HuH-7 (cell line): ENCODE measurements at regions not wholly inside any gene's neighbourhood (a gene's known extent, or its start where the extent isn't known, plus 50 kb on each side); places are given as distances from the start of the nearest gene placed in this dataset.
"Not testable (repeated sequence)": the region's sequence is repeated elsewhere in the genome, so short reads cannot be mapped to it uniquely, and the experiment has no call there.

ENCODE experiments used
- DNase-seq: peaks from one replicate; pipeline ENCODE4 v3.0.0; 2011; ENCODE audit warnings: low spot score

- no peak for DNase-seq
Measured at GRCh38 chr3:159727506-159727905, 261.1 kb upstream of the IL12A start.

GRCh38 chr3:159731254-159731653 is 257.4 kb upstream of the IL12A start:
- no peak for DNase-seq

- DNase-seq = no peak
Measured at GRCh38 chr3:159732172-159733111, 256.2 kb upstream of the IL12A start.

- no peak for DNase-seq
Measured at GRCh38 chr3:159733194-159733860, 255.3 kb upstream of the IL12A start.

- no peak for DNase-seq
Measured at GRCh38 chr3:159734681-159735080, 254.0 kb upstream of the IL12A start.

- no peak for DNase-seq
Measured at GRCh38 chr3:159739166-159739565, 249.5 kb upstream of the IL12A start.

GRCh38 chr3:159739969-159740368 is 248.7 kb upstream of the IL12A start:
- no peak for DNase-seq

GRCh38 chr3:159741281-159741680 is 247.4 kb upstream of the IL12A start:
- no peak for DNase-seq

GRCh38 chr3:159748425-159748824 is 240.2 kb upstream of the IL12A start:
- no peak for DNase-seq

GRCh38 chr3:159749406-159749805 is 239.2 kb upstream of the IL12A start:
- DNase-seq = peak; percentile 15

- no peak for DNase-seq
Measured at GRCh38 chr3:159751146-159751545, 237.5 kb upstream of the IL12A start.

GRCh38 chr3:159751752-159752151 is 236.9 kb upstream of the IL12A start:
- no peak for DNase-seq

- not testable (repeated sequence) for DNase-seq
Measured at GRCh38 chr3:159756279-159757207, 232.1 kb upstream of the IL12A start.

- DNase-seq = no peak
Measured at GRCh38 chr3:159757341-159758060, 231.1 kb upstream of the IL12A start.

- DNase-seq = no peak
Measured at GRCh38 chr3:159760046-159760445, 228.6 kb upstream of the IL12A start.

- DNase-seq = no peak
Measured at GRCh38 chr3:159761369-159761768, 227.3 kb upstream of the IL12A start.

- peak; percentile 23 for DNase-seq
Measured at GRCh38 chr3:159761848-159762635, 226.6 kb upstream of the IL12A start.

GRCh38 chr3:159763011-159763601 is 225.5 kb upstream of the IL12A start:
- peak; percentile 36 for DNase-seq

GRCh38 chr3:159763602-159764489 is 224.8 kb upstream of the IL12A start:
- DNase-seq = peak; percentile 74
